ENCODE measurements at regions not wholly inside any gene's neighbourhood (a gene's known extent, or its start where the extent isn't known, plus 50 kb on each side); places are given as distances from the start of the nearest gene placed in this dataset.

GRCh38 chr5:162916368-162916767 is 521.0 kb upstream of the CCNG1 start:
- TF ChIP-seq, protein P1, sequence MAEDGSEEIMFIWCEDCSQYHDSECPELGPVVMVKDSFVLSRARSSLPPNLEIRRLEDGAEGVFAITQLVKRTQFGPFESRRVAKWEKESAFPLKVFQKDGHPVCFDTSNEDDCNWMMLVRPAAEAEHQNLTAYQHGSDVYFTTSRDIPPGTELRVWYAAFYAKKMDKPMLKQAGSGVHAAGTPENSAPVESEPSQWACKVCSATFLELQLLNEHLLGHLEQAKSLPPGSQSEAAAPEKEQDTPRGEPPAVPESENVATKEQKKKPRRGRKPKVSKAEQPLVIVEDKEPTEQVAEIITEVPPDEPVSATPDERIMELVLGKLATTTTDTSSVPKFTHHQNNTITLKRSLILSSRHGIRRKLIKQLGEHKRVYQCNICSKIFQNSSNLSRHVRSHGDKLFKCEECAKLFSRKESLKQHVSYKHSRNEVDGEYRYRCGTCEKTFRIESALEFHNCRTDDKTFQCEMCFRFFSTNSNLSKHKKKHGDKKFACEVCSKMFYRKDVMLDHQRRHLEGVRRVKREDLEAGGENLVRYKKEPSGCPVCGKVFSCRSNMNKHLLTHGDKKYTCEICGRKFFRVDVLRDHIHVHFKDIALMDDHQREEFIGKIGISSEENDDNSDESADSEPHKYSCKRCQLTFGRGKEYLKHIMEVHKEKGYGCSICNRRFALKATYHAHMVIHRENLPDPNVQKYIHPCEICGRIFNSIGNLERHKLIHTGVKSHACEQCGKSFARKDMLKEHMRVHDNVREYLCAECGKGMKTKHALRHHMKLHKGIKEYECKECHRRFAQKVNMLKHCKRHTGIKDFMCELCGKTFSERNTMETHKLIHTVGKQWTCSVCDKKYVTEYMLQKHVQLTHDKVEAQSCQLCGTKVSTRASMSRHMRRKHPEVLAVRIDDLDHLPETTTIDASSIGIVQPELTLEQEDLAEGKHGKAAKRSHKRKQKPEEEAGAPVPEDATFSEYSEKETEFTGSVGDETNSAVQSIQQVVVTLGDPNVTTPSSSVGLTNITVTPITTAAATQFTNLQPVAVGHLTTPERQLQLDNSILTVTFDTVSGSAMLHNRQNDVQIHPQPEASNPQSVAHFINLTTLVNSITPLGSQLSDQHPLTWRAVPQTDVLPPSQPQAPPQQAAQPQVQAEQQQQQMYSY (CRISPR knock-in tag; IDR thresholded peaks at IDR 0.05), result no peak
- TF ChIP-seq TP53 (CRISPR knock-in tag; IDR thresholded peaks at IDR 0.05), result no peak
- TF ChIP-seq, protein P2, sequence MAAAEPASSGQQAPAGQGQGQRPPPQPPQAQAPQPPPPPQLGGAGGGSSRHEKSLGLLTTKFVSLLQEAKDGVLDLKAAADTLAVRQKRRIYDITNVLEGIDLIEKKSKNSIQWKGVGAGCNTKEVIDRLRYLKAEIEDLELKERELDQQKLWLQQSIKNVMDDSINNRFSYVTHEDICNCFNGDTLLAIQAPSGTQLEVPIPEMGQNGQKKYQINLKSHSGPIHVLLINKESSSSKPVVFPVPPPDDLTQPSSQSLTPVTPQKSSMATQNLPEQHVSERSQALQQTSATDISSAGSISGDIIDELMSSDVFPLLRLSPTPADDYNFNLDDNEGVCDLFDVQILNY (CRISPR knock-in tag; IDR thresholded peaks at IDR 0.05), result no peak
- no peak for TF ChIP-seq NR3C1 (CRISPR knock-in tag; conservative IDR thresholded peaks at IDR 0.05; ENCODE audit: low read depth)
- TF ChIP-seq ATF1 (CRISPR knock-in tag; IDR thresholded peaks at IDR 0.05), result no peak
- TF ChIP-seq ELF4 (CRISPR knock-in tag; IDR thresholded peaks at IDR 0.05; ENCODE audit: low read depth), result no peak
- no peak for TF ChIP-seq TEAD4 (CRISPR knock-in tag; IDR thresholded peaks at IDR 0.05)
- no peak for TF ChIP-seq GRHL2 (CRISPR knock-in tag; IDR thresholded peaks at IDR 0.05; ENCODE audit: insufficient replicate concordance, severe bottlenecking)
- TF ChIP-seq ZNF671 (CRISPR knock-in tag; IDR thresholded peaks at IDR 0.05), result no peak
- no peak for TF ChIP-seq IRF2 (CRISPR knock-in tag; IDR thresholded peaks at IDR 0.05; ENCODE audit: borderline replicate concordance, low read depth)
- no peak for TF ChIP-seq CTCF (IDR thresholded peaks at IDR 0.05)
- TF ChIP-seq NFYB (CRISPR knock-in tag; conservative IDR thresholded peaks at IDR 0.05; ENCODE audit: low read depth), result no peak
- TF ChIP-seq, protein P3, sequence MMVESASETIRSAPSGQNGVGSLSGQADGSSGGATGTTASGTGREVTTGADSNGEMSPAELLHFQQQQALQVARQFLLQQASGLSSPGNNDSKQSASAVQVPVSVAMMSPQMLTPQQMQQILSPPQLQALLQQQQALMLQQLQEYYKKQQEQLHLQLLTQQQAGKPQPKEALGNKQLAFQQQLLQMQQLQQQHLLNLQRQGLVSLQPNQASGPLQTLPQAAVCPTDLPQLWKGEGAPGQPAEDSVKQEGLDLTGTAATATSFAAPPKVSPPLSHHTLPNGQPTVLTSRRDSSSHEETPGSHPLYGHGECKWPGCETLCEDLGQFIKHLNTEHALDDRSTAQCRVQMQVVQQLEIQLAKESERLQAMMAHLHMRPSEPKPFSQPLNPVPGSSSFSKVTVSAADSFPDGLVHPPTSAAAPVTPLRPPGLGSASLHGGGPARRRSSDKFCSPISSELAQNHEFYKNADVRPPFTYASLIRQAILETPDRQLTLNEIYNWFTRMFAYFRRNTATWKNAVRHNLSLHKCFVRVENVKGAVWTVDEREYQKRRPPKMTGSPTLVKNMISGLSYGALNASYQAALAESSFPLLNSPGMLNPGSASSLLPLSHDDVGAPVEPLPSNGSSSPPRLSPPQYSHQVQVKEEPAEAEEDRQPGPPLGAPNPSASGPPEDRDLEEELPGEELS (CRISPR knock-in tag; IDR thresholded peaks at IDR 0.05), result no peak
- no peak for TF ChIP-seq MXD4 (CRISPR knock-in tag; IDR thresholded peaks at IDR 0.05; ENCODE audit: borderline replicate concordance)
- CTCF ChIA-PET, result no interaction called here
- Mint-ChIP-seq H3K9me3 (peaks cover 23% of the 10 kb centered on the region), H3K27me3 (ENCODE audit: low read depth) (no peaks in the 10 kb centered on the region), H3K4me3 (no peak overlapping the region), H3K27ac (no peak overlapping the region), H3K36me3 (no peaks in the 10 kb centered on the region), H3K4me1 (no peaks in the 10 kb centered on the region)
- DNase-seq (ENCODE audit: low spot score) (no peak), ATAC-seq (no peak)
- POLR2A ChIA-PET, result no interaction called here

GRCh38 chr5:162929104-162929503 is 508.3 kb upstream of the CCNG1 start:
- Mint-ChIP-seq H3K9me3 (peaks cover 30% of the 10 kb centered on the region), H3K27me3 (ENCODE audit: low read depth) (no peaks in the 10 kb centered on the region), H3K4me1 (no peaks in the 10 kb centered on the region), H3K27ac (no peak overlapping the region), H3K36me3 (no peaks in the 10 kb centered on the region), H3K4me3 (no peak overlapping the region)
- DNase-seq (ENCODE audit: low spot score), result no peak
- ChIA-PET CTCF (no interaction called here), POLR2A (no interaction called here)
- ATAC-seq, result no peak
- TF ChIP-seq NFYB (CRISPR knock-in tag; conservative IDR thresholded peaks at IDR 0.05; ENCODE audit: low read depth) (no peak), ZNF671 (CRISPR knock-in tag; IDR thresholded peaks at IDR 0.05) (no peak), ATF2 (CRISPR knock-in tag; IDR thresholded peaks at IDR 0.05; ENCODE audit: borderline replicate concordance, low read depth) (no peak), ELF4 (CRISPR knock-in tag; IDR thresholded peaks at IDR 0.05; ENCODE audit: low read depth) (no peak), TP53 (CRISPR knock-in tag; IDR thresholded peaks at IDR 0.05) (no peak)

All from WTC11 (cell line).